Tibial artery (tissue), 4 donors: ENCODE measurements at regions not wholly inside any gene's neighbourhood (a gene's known extent, or its start where the extent isn't known, plus 50 kb on each side); places are given as distances from the start of the nearest gene placed in this dataset.

Experiments
- DNase-seq, 2 donors: peaks; one replicate each; pipeline ENCODE4 v3.0.0-alpha.2; 2019
- H3K27ac ChIP-seq, 2 donors: fragments of 200-600 bp; sonication (generic) in 1 of 2; 1 replicate in 1 of 2; 2 replicates in 1 of 2; pipeline ENCODE4 v1.5.1; 2018 to 2019; ENCODE audit warnings: mild to moderate bottlenecking in 1 of 2
- H3K27me3 ChIP-seq, 2 donors: fragments of 200-600 bp; sonication (generic) in 1 of 2; one replicate each; pipeline versions ENCODE4 v1.5.1 to v1.6.0; 2016 to 2019
- H3K36me3 ChIP-seq, 3 donors: fragments of 200-600 bp; sonication (generic) in 2 of 3; one replicate each; pipeline ENCODE4 v1.5.1; 2016 to 2019; ENCODE audit warnings: mild to moderate bottlenecking in 2 of 3
- H3K4me1 ChIP-seq, 4 donors: fragments of 200-600 bp; sonication (generic) in 2 of 4; 1 replicate in 3 of 4; 2 replicates in 1 of 4; pipeline ENCODE4 v1.5.1; 2016 to 2019
- H3K4me3 ChIP-seq, 2 donors: fragments of 200-600 bp; sonication (generic) in 1 of 2; 1 replicate in 1 of 2; 2 replicates in 1 of 2; pipeline ENCODE4 v1.5.1; 2018 to 2019; ENCODE audit warnings: mild to moderate bottlenecking in 2 of 2
- H3K9me3 ChIP-seq, 3 donors: fragments of 200-600 bp; sonication (generic) in 1 of 3; one replicate each; pipeline ENCODE4 v1.5.1; 2016 to 2019
- CTCF ChIP-seq, 2 experiments: fragments of 200-600 bp in 1 of 2; fragments of 450-650 bp in 1 of 2; IDR thresholded peaks; one replicate each; pipeline ENCODE4 v1.5.1; 2017 to 2019; ENCODE audit warnings: antibody characterized with exemption in 2 of 2, mild to moderate bottlenecking in 1 of 2, moderate library complexity in 1 of 2
- intact Hi-C: fragments of 100-400 bp; cut with DNase I; formaldehyde crosslinking; loops from one replicate; pipeline ENCODE4 v1.15.0; 2023; ENCODE audit warnings: low total_unique reads

- Histone ChIP-seq H3K27ac (no peak overlapping the region), H3K4me3 (no peak overlapping the region), H3K9me3 (no peaks in the 10 kb centered on the region), H3K4me1 (no peaks in the 10 kb centered on the region), H3K36me3 (no peaks in the 10 kb centered on the region), H3K27me3 (no peaks in the 10 kb centered on the region)
- intact Hi-C loops: no loop called here
- DNase-seq: no peak
- TF ChIP-seq CTCF (IDR thresholded peaks at IDR 0.05): no peak
These were observed 189.2 kb upstream of the ADGRB3 start for GRCh38 chr6:68445926-68446325.

DNA sequence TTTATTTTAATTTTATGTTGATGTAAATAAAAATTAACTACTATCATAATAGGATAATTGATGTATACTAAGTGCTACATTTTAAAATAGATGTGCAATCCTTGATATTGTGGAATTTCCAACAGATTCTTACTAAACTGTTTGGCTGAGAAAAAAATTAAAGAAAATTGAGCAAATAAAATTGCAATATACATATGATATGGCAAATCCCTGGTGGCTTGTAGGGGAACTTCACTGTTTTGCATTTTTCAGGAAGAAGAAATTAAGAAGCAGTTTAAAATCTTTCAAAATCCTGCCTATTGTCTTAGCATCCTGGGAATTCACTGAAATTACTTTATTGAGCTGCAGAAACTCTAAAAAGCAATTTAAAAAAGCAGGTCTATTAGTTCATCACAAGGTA is 191.4 kb upstream of the ADGRB3 start:
- DNase-seq: no peak
- H3K4me1 ChIP-seq: no peaks in the 10 kb centered on the region
- H3K27me3 ChIP-seq: no peaks in the 10 kb centered on the region
- H3K36me3 ChIP-seq: no peaks in the 10 kb centered on the region
- H3K9me3 ChIP-seq: no peaks in the 10 kb centered on the region
- H3K27ac ChIP-seq: no peak overlapping the region
- no peak overlapping the region for H3K4me3 ChIP-seq
- no peak for TF ChIP-seq CTCF (IDR thresholded peaks at IDR 0.05)
- intact Hi-C loops: no loop called here

DNA sequence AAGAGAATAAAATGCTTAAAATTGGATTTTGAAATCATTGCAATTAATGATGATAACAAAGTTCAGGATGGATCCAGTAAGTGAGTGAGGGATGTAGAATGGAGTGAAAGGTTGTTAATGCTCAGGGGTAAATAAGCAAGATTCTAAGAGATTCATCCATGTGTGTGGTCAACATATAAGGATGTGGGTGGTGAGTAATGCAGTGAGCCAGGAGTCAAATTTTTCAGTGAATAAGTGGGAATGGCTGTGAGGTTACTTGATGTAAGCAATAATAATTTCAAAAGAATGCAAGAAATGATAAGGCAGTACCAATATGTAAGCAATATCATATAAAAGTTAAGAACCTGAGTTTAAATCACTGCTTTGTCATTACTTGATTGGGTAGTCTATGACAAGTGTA is 207.5 kb upstream of the ADGRB3 start:
- no peak for DNase-seq
- Histone ChIP-seq H3K36me3 (no peaks in the 10 kb centered on the region), H3K27ac (no peak overlapping the region), H3K27me3 (no peaks in the 10 kb centered on the region), H3K4me1 (no peaks in the 10 kb centered on the region), H3K4me3 (no peak overlapping the region), H3K9me3 (no peaks in the 10 kb centered on the region)
- no peak for TF ChIP-seq CTCF (IDR thresholded peaks at IDR 0.05)
- intact Hi-C loops: no loop called here

DNA sequence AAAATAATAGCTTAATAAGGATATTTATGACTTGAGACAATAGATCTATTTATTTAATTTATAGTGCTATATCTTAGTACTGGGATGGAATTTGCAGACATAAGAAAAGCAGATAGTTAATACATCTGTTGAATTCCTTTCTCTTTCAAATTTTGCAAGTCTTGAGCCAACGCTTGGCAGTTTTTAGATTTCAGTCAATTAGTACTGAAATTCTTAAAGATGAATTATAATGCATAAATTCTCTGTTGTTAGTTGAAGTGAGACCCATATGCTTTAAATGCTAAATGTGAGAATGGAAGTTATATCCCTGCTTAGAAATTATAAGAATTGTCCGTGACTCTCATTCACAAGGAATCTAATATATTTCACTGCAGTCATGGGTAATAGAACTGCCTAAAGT is 225.1 kb upstream of the ADGRB3 start:
- no peak for DNase-seq
- H3K9me3 ChIP-seq: no peaks in the 10 kb centered on the region
- H3K4me3 ChIP-seq: no peak overlapping the region
- no peak for TF ChIP-seq CTCF (IDR thresholded peaks at IDR 0.05)
- no peaks in the 10 kb centered on the region for H3K27me3 ChIP-seq
- no peak overlapping the region for H3K27ac ChIP-seq
- intact Hi-C loops: no loop called here
- H3K4me1 ChIP-seq: no peaks in the 10 kb centered on the region
- H3K36me3 ChIP-seq: no peaks in the 10 kb centered on the region

GRCh38 chr6:68400396-68400795 is 234.7 kb upstream of the ADGRB3 start:
- no peak overlapping the region for H3K4me3 ChIP-seq
- intact Hi-C loops: no loop called here
- no peaks in the 10 kb centered on the region for H3K36me3 ChIP-seq
- no peak for DNase-seq
- no peak overlapping the region for H3K27ac ChIP-seq
- no peaks in the 10 kb centered on the region for H3K4me1 ChIP-seq
- H3K27me3 ChIP-seq: no peaks in the 10 kb centered on the region
- peaks cover 0 to 8% (median 0%) of the 10 kb centered on the region in 3 donors for H3K9me3 ChIP-seq
- TF ChIP-seq CTCF (IDR thresholded peaks at IDR 0.05): no peak

GRCh38 chr6:68391953-68392352 is 243.1 kb upstream of the ADGRB3 start:
- no peaks in the 10 kb centered on the region for H3K4me1 ChIP-seq
- no peaks in the 10 kb centered on the region for H3K27me3 ChIP-seq
- no peaks in the 10 kb centered on the region for H3K9me3 ChIP-seq
- H3K4me3 ChIP-seq: no peak overlapping the region
- no peak for DNase-seq
- intact Hi-C loops: no loop called here
- no peak overlapping the region for H3K27ac ChIP-seq
- no peaks in the 10 kb centered on the region for H3K36me3 ChIP-seq
- no peak for TF ChIP-seq CTCF (IDR thresholded peaks at IDR 0.05)
